ENCODE measurements at regions not wholly inside any gene's neighbourhood (a gene's known extent, or its start where the extent isn't known, plus 50 kb on each side); places are given as distances from the start of the nearest gene placed in this dataset.
"Not testable (repeated sequence)": the region's sequence is repeated elsewhere in the genome, so short reads cannot be mapped to it uniquely, and the experiment has no call there.

GRCh38 chr3:104429727-104430126 lies 937.0 kb upstream of the ALCAM start:
- DNase-seq: no peak
- H3K36me3 ChIP-seq (ENCODE audit: low read depth): no peaks in the 10 kb centered on the region
- no peak for ATAC-seq
- no peaks in the 10 kb centered on the region for H3K9me3 ChIP-seq
- intact Hi-C loops (cut with DNase I, micrococcal nuclease): no loop called here
- no peaks in the 10 kb centered on the region for H3K4me1 ChIP-seq (ENCODE audit: low read depth)
- H3K4me3 ChIP-seq: no peak overlapping the region
- TF ChIP-seq CTCF (IDR thresholded peaks at IDR 0.05): no peak

- Histone ChIP-seq H3K4me1 (ENCODE audit: low read depth) (no peaks in the 10 kb centered on the region), H3K9me3 (no peaks in the 10 kb centered on the region), H3K36me3 (ENCODE audit: low read depth) (no peaks in the 10 kb centered on the region), H3K4me3 (no peak overlapping the region)
- DNase-seq (no peak), ATAC-seq (no peak)
- intact Hi-C loops (cut with DNase I, micrococcal nuclease): no loop called here
- TF ChIP-seq CTCF (IDR thresholded peaks at IDR 0.05): no peak
These were observed 930.2 kb upstream of the ALCAM start for GRCh38 chr3:104436506-104436905.

- H3K4me3 ChIP-seq: no peak overlapping the region
- no peaks in the 10 kb centered on the region for H3K36me3 ChIP-seq (ENCODE audit: low read depth)
- DNase-seq (no peak), ATAC-seq (no peak)
- intact Hi-C loops (cut with DNase I, micrococcal nuclease): no loop called here
- no peak for TF ChIP-seq CTCF (IDR thresholded peaks at IDR 0.05)
- no peaks in the 10 kb centered on the region for H3K4me1 ChIP-seq (ENCODE audit: low read depth)
- no peaks in the 10 kb centered on the region for H3K9me3 ChIP-seq
These were observed 929.5 kb upstream of the ALCAM start for GRCh38 chr3:104437131-104437750.

- no peak for DNase-seq
These were observed 928.8 kb upstream of the ALCAM start for GRCh38 chr3:104437891-104438290.

GRCh38 chr3:104438706-104439105 lies 928.0 kb upstream of the ALCAM start:
- ATAC-seq: no peak
- no peak for DNase-seq
- Histone ChIP-seq H3K4me1 (ENCODE audit: low read depth) (no peaks in the 10 kb centered on the region), H3K36me3 (ENCODE audit: low read depth) (no peaks in the 10 kb centered on the region), H3K4me3 (no peak overlapping the region), H3K9me3 (no peaks in the 10 kb centered on the region)
- intact Hi-C loops (cut with DNase I, micrococcal nuclease): no loop called here
- no peak for TF ChIP-seq CTCF (IDR thresholded peaks at IDR 0.05)

More at GRCh38 chr3:104437891-104438290, 928.8 kb upstream of the ALCAM start:
- ATAC-seq: no peak
- intact Hi-C loops (cut with DNase I, micrococcal nuclease): no loop called here
- Histone ChIP-seq H3K36me3 (ENCODE audit: low read depth) (no peaks in the 10 kb centered on the region), H3K4me3 (no peak overlapping the region), H3K4me1 (ENCODE audit: low read depth) (no peaks in the 10 kb centered on the region), H3K9me3 (no peaks in the 10 kb centered on the region)
- no peak for TF ChIP-seq CTCF (IDR thresholded peaks at IDR 0.05)

- intact Hi-C loops (cut with DNase I, micrococcal nuclease); ATAC-seq; H3K36me3 ChIP-seq (ENCODE audit: low read depth); H3K4me1 ChIP-seq (ENCODE audit: low read depth); DNase-seq; H3K4me3 ChIP-seq; H3K9me3 ChIP-seq: not testable (repeated sequence)
These were observed 921.3 kb upstream of the ALCAM start for GRCh38 chr3:104445252-104445919.
